HCT116 (cell line): ENCODE measurements at regions not wholly inside any gene's neighbourhood (a gene's known extent, or its start where the extent isn't known, plus 50 kb on each side); places are given as distances from the start of the nearest gene placed in this dataset.

Experiments used
- ATAC-seq: fragments of 200-7000 bp; cut with Tn5 transposase; 2 replicates; pipeline ENCODE4 v1.9.1; 2020; ENCODE audit warnings: mild to moderate bottlenecking, moderate library complexity
- BruUV-seq: library from RNA; stranded (reverse); fragments of 400-500 nt; replicated peaks from 2 replicates; lab custom pipeline; 2021; lab: Mats Ljungman, UMichigan
- CTCF ChIA-PET: fragments of 300-600 bp; sonication (Branson Sonifier 250); formaldehyde crosslinking; loops from one replicate; lab custom pipeline; 2021; ENCODE audit warnings: antibody characterized with exemption; lab: Charles Lee
- POLR2A ChIA-PET: fragments of 300-600, 350-600 bp; sonication (Branson Sonifier 250); formaldehyde crosslinking; loops from one replicate; lab custom pipeline; 2021; ENCODE audit warnings: antibody characterized with exemption; lab: Charles Lee
- RAD21 ChIA-PET, 2 experiments: fragments of 300-600 bp; sonication (Branson Sonifier 250); formaldehyde crosslinking; loops; one replicate each; lab custom pipeline; 2023; ENCODE audit warnings: low total read pairs in 2 of 2; ENCODE audit not compliant: uncharacterized antibody in 2 of 2, unreplicated experiment in 2 of 2, low non-redundant PET in 1 of 2; lab: Charles Lee
- DNase-seq: peaks from one replicate; pipeline ENCODE4 v3.0.0-alpha.2; 2010; ENCODE audit warnings: low read depth, low spot score
- H2AFZ ChIP-seq: fragments of 200-600 bp; shearing (Covaris generic), sonication (generic); 2 replicates; pipeline ENCODE4 v1.6.1; 2017; ENCODE audit warnings: low read depth, mixed run types, mixed read lengths, antibody characterized with exemption, low read length; ENCODE audit not compliant: poor library complexity, severe bottlenecking
- H3K27ac ChIP-seq: 2 replicates; pipeline ENCODE4 v1.5.1; 2012; ENCODE audit warnings: low read depth, low read length
- H3K27me3 ChIP-seq: fragments of 200-600 bp; sonication (generic); 2 replicates; pipeline ENCODE4 v1.6.1; 2016; ENCODE audit warnings: mixed run types, low read length, mixed read lengths; ENCODE audit not compliant: insufficient read depth
- H3K36me3 ChIP-seq, 2 experiments: fragments of 200-500 bp in 1 of 2; fragments of 200-600 bp in 1 of 2; sonication (Bioruptor generic) in 1 of 2; sonication (generic) in 1 of 2; 2 replicates each; pipeline versions ENCODE4 v1.5.1 to v1.6.1; 2014 to 2016; ENCODE audit warnings: low read length in 2 of 2, inconsistent platforms in 1 of 2, mixed read lengths in 1 of 2, mixed run types in 1 of 2; ENCODE audit not compliant: insufficient read depth in 2 of 2, control insufficient read depth in 1 of 2
- H3K4me1 ChIP-seq, 2 experiments: fragments of 200-600 bp in 1 of 2; sonication (generic) in 1 of 2; 2 replicates each; pipeline versions ENCODE4 v1.5.1 to v1.6.1; 2012 to 2017; ENCODE audit warnings: low read length in 2 of 2, inconsistent platforms in 1 of 2, mild to moderate bottlenecking in 1 of 2, mixed read lengths in 1 of 2, mixed run types in 1 of 2, moderate library complexity in 1 of 2; ENCODE audit not compliant: insufficient read depth in 2 of 2, control insufficient read depth in 1 of 2
- H3K4me2 ChIP-seq: fragments of 200-600 bp; sonication (generic); 2 replicates; pipeline ENCODE4 v1.6.1; 2017; ENCODE audit warnings: mixed run types, low read length, mixed read lengths
- H3K4me3 ChIP-seq, 2 experiments: fragments of 200-600 bp in 1 of 2; sonication (generic) in 1 of 2; replicated peaks in 1 of 2; 2 replicates each; pipeline ENCODE4 v1.5.1; 2011 to 2016; ENCODE audit warnings: low read length in 2 of 2, control low read depth in 1 of 2, low read depth in 1 of 2, mild to moderate bottlenecking in 1 of 2, mixed read lengths in 1 of 2, mixed run types in 1 of 2
- H3K79me2 ChIP-seq: fragments of 200-600 bp; sonication (generic); 2 replicates; pipeline ENCODE4 v1.6.1; 2017; ENCODE audit warnings: mild to moderate bottlenecking, mixed run types, low read length, moderate library complexity, mixed read lengths; ENCODE audit not compliant: insufficient read depth
- H3K9ac ChIP-seq: fragments of 200-600 bp; sonication (generic); 2 replicates; pipeline ENCODE4 v1.6.1; 2016; ENCODE audit warnings: low read length, mixed read lengths
- H3K9me2 ChIP-seq: fragments of 200-600 bp; sonication (generic), shearing (Covaris generic); 2 replicates; pipeline ENCODE4 v1.6.1; 2017; ENCODE audit warnings: mixed run types, mild to moderate bottlenecking, moderate library complexity; ENCODE audit not compliant: insufficient read depth
- H3K9me3 ChIP-seq, 2 experiments: fragments of 200-500 bp in 1 of 2; fragments of 200-600 bp in 1 of 2; sonication (Bioruptor generic) in 1 of 2; sonication (generic) in 1 of 2; 2 replicates each; pipeline ENCODE4 v1.6.1; 2014 to 2017; ENCODE audit warnings: low read length in 2 of 2, mixed read lengths in 2 of 2, inconsistent platforms in 1 of 2, low read depth in 1 of 2, mild to moderate bottlenecking in 1 of 2, mixed run types in 1 of 2, moderate library complexity in 1 of 2; ENCODE audit not compliant: control insufficient read depth in 1 of 2, insufficient read depth in 1 of 2
- H4K20me1 ChIP-seq: fragments of 200-600 bp; sonication (generic), shearing (Covaris generic); 2 replicates; pipeline ENCODE4 v1.6.1; 2017; ENCODE audit warnings: mixed run types, mild to moderate bottlenecking, moderate library complexity; ENCODE audit not compliant: insufficient read depth
- EGR1 ChIP-seq: IDR thresholded peaks from 2 replicates; pipeline ENCODE4 v1.6.1; 2012; ENCODE audit warnings: low read depth
- EZH2 ChIP-seq: fragments of 200-600 bp; sonication (generic); IDR thresholded peaks from 2 replicates; pipeline ENCODE4 v1.6.1; 2017; ENCODE audit warnings: antibody characterized with exemption, mixed run types
- POLR2A ChIP-seq: IDR thresholded peaks from 2 replicates; pipeline ENCODE4 v1.7.0; 2011; ENCODE audit warnings: borderline replicate concordance; ENCODE audit not compliant: insufficient read depth, insufficient read length; ENCODE audit errors: extremely low read depth
- SP1 ChIP-seq: IDR thresholded peaks from 2 replicates; pipeline ENCODE4 v1.6.1; 2012; ENCODE audit warnings: low read depth
- intact Hi-C: fragments of 100-400 bp; cut with micrococcal nuclease; formaldehyde crosslinking; loops from 2 replicates; pipeline ENCODE4 v1.10.0; 2022
- TF ChIP-seq, protein P1 (sequence below): IDR thresholded peaks from 2 replicates; pipeline ENCODE4 v1.6.1; 2012
- TF ChIP-seq, protein P2 (sequence below): IDR thresholded peaks from 2 replicates; pipeline ENCODE4 v1.6.1; 2012; ENCODE audit warnings: low read depth
- TF ChIP-seq, protein P3 (sequence below): IDR thresholded peaks from 2 replicates; pipeline ENCODE4 v1.6.1; 2012

DNA sequence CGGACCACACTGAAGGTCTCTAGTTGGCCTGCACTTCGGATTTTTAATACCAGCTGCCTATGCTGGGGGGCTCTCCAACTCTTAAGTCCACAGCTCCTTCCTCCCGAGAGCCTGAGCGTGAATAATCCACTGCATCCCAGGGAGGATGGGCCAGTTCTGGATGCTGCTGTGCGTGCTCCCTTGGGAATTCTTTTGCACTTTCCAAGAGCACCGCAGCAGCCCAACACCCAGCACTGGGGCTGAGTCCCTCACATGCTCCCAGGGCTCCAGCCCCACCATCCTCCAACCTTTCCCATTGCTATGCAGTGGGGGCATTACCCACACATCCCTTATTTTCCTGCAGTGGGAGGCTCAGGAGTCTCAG lies 136.4 kb upstream of the IQSEC1 start:
- ChIA-PET CTCF (interaction anchor here (1.3 kb wide), 1 partner anchor 9 kb away, joined by 3 read pairs; no protein-coding TSS in a partner anchor), POLR2A (no interaction called here), RAD21 (no interaction called here)
- ATAC-seq (no peak), DNase-seq (no peak)
- Histone ChIP-seq H3K4me1 (no peaks in the 10 kb centered on the region), H3K4me3 (no peak overlapping the region), H3K36me3 (no peaks in the 10 kb centered on the region), H2AFZ (no peak overlapping the region), H3K9me2 (no peaks in the 10 kb centered on the region), H3K9me3 (no peaks in the 10 kb centered on the region), H3K9ac (no peak overlapping the region), H3K79me2 (no peaks in the 10 kb centered on the region), H3K27ac (no peak overlapping the region), H3K27me3 (peaks cover 6% of the 10 kb centered on the region; the same call in 1 of the 2 replicates), H4K20me1 (no peaks in the 10 kb centered on the region), H3K4me2 (no peak overlapping the region)
- intact Hi-C loops: no loop called here
- no TSS peak for BruUV-seq
- TF ChIP-seq, protein P1, sequence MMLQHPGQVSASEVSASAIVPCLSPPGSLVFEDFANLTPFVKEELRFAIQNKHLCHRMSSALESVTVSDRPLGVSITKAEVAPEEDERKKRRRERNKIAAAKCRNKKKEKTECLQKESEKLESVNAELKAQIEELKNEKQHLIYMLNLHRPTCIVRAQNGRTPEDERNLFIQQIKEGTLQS: no peak
- TF ChIP-seq EGR1 (no peak), SP1 (no peak), POLR2A (no peak), EZH2 (no peak)
- TF ChIP-seq, protein P2, sequence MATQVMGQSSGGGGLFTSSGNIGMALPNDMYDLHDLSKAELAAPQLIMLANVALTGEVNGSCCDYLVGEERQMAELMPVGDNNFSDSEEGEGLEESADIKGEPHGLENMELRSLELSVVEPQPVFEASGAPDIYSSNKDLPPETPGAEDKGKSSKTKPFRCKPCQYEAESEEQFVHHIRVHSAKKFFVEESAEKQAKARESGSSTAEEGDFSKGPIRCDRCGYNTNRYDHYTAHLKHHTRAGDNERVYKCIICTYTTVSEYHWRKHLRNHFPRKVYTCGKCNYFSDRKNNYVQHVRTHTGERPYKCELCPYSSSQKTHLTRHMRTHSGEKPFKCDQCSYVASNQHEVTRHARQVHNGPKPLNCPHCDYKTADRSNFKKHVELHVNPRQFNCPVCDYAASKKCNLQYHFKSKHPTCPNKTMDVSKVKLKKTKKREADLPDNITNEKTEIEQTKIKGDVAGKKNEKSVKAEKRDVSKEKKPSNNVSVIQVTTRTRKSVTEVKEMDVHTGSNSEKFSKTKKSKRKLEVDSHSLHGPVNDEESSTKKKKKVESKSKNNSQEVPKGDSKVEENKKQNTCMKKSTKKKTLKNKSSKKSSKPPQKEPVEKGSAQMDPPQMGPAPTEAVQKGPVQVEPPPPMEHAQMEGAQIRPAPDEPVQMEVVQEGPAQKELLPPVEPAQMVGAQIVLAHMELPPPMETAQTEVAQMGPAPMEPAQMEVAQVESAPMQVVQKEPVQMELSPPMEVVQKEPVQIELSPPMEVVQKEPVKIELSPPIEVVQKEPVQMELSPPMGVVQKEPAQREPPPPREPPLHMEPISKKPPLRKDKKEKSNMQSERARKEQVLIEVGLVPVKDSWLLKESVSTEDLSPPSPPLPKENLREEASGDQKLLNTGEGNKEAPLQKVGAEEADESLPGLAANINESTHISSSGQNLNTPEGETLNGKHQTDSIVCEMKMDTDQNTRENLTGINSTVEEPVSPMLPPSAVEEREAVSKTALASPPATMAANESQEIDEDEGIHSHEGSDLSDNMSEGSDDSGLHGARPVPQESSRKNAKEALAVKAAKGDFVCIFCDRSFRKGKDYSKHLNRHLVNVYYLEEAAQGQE: no peak
- TF ChIP-seq, protein P3, sequence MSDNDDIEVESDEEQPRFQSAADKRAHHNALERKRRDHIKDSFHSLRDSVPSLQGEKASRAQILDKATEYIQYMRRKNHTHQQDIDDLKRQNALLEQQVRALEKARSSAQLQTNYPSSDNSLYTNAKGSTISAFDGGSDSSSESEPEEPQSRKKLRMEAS: no peak
